ENCODE measurements at regions not wholly inside any gene's neighbourhood (a gene's known extent, or its start where the extent isn't known, plus 50 kb on each side); places are given as distances from the start of the nearest gene placed in this dataset.

DNA sequence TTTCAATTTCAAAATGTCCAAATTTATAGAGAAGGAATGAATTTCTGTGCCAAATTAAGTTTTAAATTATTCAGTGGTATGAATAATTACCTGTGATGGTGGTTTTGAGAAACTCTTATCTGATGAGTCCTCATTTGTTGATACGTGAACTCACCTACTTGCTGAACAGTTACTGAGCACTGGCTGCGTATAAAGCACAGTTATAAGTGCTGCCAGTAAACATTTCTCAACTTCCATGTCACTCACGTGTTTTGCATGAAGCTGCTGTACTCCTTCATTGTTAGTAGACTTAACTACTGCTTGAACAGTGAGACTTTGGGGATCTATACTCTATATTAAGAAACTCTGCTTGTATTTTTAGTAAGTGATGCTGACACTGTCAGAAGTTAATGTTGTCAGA lies 269.1 kb upstream of the FZD8 start (continued):
- TF ChIP-seq, protein P1, sequence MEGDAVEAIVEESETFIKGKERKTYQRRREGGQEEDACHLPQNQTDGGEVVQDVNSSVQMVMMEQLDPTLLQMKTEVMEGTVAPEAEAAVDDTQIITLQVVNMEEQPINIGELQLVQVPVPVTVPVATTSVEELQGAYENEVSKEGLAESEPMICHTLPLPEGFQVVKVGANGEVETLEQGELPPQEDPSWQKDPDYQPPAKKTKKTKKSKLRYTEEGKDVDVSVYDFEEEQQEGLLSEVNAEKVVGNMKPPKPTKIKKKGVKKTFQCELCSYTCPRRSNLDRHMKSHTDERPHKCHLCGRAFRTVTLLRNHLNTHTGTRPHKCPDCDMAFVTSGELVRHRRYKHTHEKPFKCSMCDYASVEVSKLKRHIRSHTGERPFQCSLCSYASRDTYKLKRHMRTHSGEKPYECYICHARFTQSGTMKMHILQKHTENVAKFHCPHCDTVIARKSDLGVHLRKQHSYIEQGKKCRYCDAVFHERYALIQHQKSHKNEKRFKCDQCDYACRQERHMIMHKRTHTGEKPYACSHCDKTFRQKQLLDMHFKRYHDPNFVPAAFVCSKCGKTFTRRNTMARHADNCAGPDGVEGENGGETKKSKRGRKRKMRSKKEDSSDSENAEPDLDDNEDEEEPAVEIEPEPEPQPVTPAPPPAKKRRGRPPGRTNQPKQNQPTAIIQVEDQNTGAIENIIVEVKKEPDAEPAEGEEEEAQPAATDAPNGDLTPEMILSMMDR (IDR thresholded peaks at IDR 0.05 in 2 of 3, conservative IDR thresholded peaks at IDR 0.05 in 1 of 3; ENCODE audit: borderline replicate concordance in 1 of 3, insufficient read depth in 1 of 3, low read depth in 2 of 3, low read length in 2 of 3), result no peak
- TF ChIP-seq EZH2phosphoT487 (IDR thresholded peaks at IDR 0.05; ENCODE audit: borderline replicate concordance), result no peak
- TF ChIP-seq ELF1 (IDR thresholded peaks at IDR 0.05; ENCODE audit: borderline replicate concordance, low read depth), result no peak

DNA sequence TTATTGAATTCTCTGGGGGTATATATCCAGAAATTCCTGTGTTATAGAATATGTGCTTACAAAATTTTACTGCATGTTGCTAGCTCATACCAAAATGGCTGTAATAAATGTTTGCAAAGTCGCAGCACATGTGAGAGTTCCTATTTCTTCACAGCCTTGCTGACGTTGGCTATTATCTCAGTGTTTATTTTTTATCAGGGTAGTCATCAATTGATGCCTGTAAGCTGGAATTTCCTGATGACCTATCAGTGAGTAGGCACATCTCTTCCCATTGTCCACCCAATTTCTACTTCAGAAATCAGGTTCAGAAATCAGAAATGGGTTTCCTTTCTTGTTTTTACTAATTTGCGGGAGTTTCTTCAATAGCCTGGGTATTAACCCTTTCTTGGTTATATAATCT lies 268.1 kb upstream of the FZD8 start:
- no peaks in the 10 kb centered on the region for H3K27me3 ChIP-seq (ENCODE audit: insufficient read depth, low read length)
- no peak overlapping the region for H2AFZ ChIP-seq (ENCODE audit: low read depth, low read length, poor library complexity, severe bottlenecking)
- ChIA-PET POLR2A (no interaction called here), CTCF (no interaction called here), RAD21 (ENCODE audit: low non-redundant PET in 1 of 2, low total read pairs in 2 of 2, uncharacterized antibody in 2 of 2, unreplicated experiment in 2 of 2) (no interaction called here)
- no peak overlapping the region for H3K4me2 ChIP-seq (ENCODE audit: low read length)
- no peaks in the 10 kb centered on the region for H3K36me3 ChIP-seq (ENCODE audit: control insufficient read depth in 1 of 2, insufficient read depth in 2 of 2, low read length in 2 of 2)
- DNase-seq (ENCODE audit: low read depth, low spot score), result no peak
- no peaks in the 10 kb centered on the region for H3K79me2 ChIP-seq (ENCODE audit: insufficient read depth, low read length)
- no peak overlapping the region for H3K4me3 ChIP-seq (replicated peaks in 1 of 2; ENCODE audit: low read depth in 1 of 2, low read length in 2 of 2)
- no peaks in the 10 kb centered on the region for H4K20me1 ChIP-seq (ENCODE audit: insufficient read depth)
- intact Hi-C loops (cut with micrococcal nuclease), result no loop called here
- no peak overlapping the region for H3K9ac ChIP-seq (ENCODE audit: low read length)
- no peak for ATAC-seq
- no peaks in the 10 kb centered on the region; a peak in 1 of 4 replicates for H3K9me3 ChIP-seq (ENCODE audit: control insufficient read depth in 1 of 2, insufficient read depth in 1 of 2, low read depth in 1 of 2, low read length in 2 of 2)
- no peaks in the 10 kb centered on the region for H3K9me2 ChIP-seq (ENCODE audit: insufficient read depth)
- H3K4me1 ChIP-seq (ENCODE audit: control insufficient read depth in 1 of 2, insufficient read depth in 2 of 2, low read length in 2 of 2), result no peaks in the 10 kb centered on the region
- no TSS peak for BruUV-seq (replicated peaks)
- H3K27ac ChIP-seq (ENCODE audit: low read depth, low read length), result no peak overlapping the region
- TF ChIP-seq ZNF274 (IDR thresholded peaks at IDR 0.05; ENCODE audit: low read depth, low read length) (no peak), TCF7L2 (IDR thresholded peaks at IDR 0.05; ENCODE audit: borderline replicate concordance, extremely low read depth, insufficient read depth, insufficient read length) (no peak), POLR2A (IDR thresholded peaks at IDR 0.05; ENCODE audit: borderline replicate concordance, extremely low read depth, insufficient read depth, insufficient read length) (no peak), EZH2 (IDR thresholded peaks at IDR 0.05) (no peak), JUND (IDR thresholded peaks at IDR 0.05) (no peak), ZFX (IDR thresholded peaks at IDR 0.05) (no peak), RAD21 (IDR thresholded peaks at IDR 0.05; ENCODE audit: low read depth) (no peak), FOSL1 (IDR thresholded peaks at IDR 0.05; ENCODE audit: low read depth) (no peak), SRF (IDR thresholded peaks at IDR 0.05; ENCODE audit: low read depth) (no peak), CBX3 (IDR thresholded peaks at IDR 0.05; ENCODE audit: low read depth) (no peak), ELF1 (IDR thresholded peaks at IDR 0.05; ENCODE audit: borderline replicate concordance, low read depth) (no peak), POLR2AphosphoS5 (IDR thresholded peaks at IDR 0.05; ENCODE audit: low read depth, low read length) (no peak), SIN3A (IDR thresholded peaks at IDR 0.05; ENCODE audit: low read depth) (no peak)
- TF ChIP-seq, protein P2, sequence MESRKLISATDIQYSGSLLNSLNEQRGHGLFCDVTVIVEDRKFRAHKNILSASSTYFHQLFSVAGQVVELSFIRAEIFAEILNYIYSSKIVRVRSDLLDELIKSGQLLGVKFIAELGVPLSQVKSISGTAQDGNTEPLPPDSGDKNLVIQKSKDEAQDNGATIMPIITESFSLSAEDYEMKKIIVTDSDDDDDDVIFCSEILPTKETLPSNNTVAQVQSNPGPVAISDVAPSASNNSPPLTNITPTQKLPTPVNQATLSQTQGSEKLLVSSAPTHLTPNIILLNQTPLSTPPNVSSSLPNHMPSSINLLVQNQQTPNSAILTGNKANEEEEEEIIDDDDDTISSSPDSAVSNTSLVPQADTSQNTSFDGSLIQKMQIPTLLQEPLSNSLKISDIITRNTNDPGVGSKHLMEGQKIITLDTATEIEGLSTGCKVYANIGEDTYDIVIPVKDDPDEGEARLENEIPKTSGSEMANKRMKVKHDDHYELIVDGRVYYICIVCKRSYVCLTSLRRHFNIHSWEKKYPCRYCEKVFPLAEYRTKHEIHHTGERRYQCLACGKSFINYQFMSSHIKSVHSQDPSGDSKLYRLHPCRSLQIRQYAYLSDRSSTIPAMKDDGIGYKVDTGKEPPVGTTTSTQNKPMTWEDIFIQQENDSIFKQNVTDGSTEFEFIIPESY (IDR thresholded peaks at IDR 0.05; ENCODE audit: extremely low read depth, insufficient replicate concordance, low read length), result no peak
- TF ChIP-seq, protein P3, sequence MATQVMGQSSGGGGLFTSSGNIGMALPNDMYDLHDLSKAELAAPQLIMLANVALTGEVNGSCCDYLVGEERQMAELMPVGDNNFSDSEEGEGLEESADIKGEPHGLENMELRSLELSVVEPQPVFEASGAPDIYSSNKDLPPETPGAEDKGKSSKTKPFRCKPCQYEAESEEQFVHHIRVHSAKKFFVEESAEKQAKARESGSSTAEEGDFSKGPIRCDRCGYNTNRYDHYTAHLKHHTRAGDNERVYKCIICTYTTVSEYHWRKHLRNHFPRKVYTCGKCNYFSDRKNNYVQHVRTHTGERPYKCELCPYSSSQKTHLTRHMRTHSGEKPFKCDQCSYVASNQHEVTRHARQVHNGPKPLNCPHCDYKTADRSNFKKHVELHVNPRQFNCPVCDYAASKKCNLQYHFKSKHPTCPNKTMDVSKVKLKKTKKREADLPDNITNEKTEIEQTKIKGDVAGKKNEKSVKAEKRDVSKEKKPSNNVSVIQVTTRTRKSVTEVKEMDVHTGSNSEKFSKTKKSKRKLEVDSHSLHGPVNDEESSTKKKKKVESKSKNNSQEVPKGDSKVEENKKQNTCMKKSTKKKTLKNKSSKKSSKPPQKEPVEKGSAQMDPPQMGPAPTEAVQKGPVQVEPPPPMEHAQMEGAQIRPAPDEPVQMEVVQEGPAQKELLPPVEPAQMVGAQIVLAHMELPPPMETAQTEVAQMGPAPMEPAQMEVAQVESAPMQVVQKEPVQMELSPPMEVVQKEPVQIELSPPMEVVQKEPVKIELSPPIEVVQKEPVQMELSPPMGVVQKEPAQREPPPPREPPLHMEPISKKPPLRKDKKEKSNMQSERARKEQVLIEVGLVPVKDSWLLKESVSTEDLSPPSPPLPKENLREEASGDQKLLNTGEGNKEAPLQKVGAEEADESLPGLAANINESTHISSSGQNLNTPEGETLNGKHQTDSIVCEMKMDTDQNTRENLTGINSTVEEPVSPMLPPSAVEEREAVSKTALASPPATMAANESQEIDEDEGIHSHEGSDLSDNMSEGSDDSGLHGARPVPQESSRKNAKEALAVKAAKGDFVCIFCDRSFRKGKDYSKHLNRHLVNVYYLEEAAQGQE (IDR thresholded peaks at IDR 0.05; ENCODE audit: low read depth), result no peak
